Right atrium auricular region (tissue), 2 donors: ENCODE measurements at regions not wholly inside any gene's neighbourhood (a gene's known extent, or its start where the extent isn't known, plus 50 kb on each side); places are given as distances from the start of the nearest gene placed in this dataset.

Experiments
- DNase-seq: peaks from one replicate; pipeline ENCODE4 v3.0.0-alpha.2; 2019; ENCODE audit warnings: low spot score
- H3K27ac ChIP-seq, 2 donors: fragments of 200-600 bp; sonication (generic); 1 replicate in 1 of 2; 2 replicates in 1 of 2; pipeline ENCODE4 v1.5.1; 2016 to 2019
- H3K27me3 ChIP-seq, 2 donors: fragments of 200-600 bp; sonication (generic); one replicate each; pipeline versions ENCODE4 v1.5.1 to v1.6.0; 2017 to 2019
- H3K36me3 ChIP-seq: fragments of 200-600 bp; sonication (generic); one replicate; pipeline ENCODE4 v1.5.1; 2016
- H3K4me1 ChIP-seq, 2 donors: fragments of 200-600 bp; sonication (generic); one replicate each; pipeline versions ENCODE4 v1.5.1 to v1.6.0; 2017 to 2019
- H3K4me3 ChIP-seq, 2 donors: fragments of 200-600 bp; sonication (generic); 1 replicate in 1 of 2; 2 replicates in 1 of 2; pipeline ENCODE4 v1.5.1; 2017 to 2019; ENCODE audit warnings: mild to moderate bottlenecking in 1 of 2, moderate library complexity in 1 of 2
- H3K9me3 ChIP-seq, 2 donors: fragments of 200-600 bp; sonication (generic); one replicate each; pipeline ENCODE4 v1.5.1; 2019
- TF ChIP-seq, protein P1 (sequence below), 2 donors: fragments of 200-600 bp; sonication (generic); IDR thresholded peaks; one replicate each; pipeline ENCODE4 v1.5.1; 2019; ENCODE audit warnings: antibody characterized with exemption in 2 of 2

DNA sequence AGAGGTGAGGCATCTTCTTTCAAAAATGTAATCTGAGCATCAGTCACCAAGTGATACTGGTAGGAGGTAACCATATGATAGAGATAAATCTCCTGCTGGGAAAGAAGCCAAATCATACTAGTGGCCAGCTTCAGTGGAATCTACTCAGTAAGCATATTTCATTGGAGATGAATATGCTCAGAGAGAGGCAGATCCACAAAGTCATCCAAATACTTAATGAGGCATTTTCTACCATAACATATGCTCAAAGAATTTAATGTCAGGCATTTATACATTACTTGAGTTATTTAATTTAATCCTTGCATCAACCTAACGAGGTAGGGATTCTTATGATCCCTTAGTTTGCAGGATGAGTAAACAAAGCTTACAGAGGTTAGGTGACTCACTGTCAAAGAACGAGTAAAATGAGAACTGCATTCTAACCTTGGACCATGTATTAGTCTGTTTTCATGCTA is 50.9 kb upstream of the DMRTA1 start:
- Histone ChIP-seq H3K36me3 (no peaks in the 10 kb centered on the region), H3K27ac (no peak overlapping the region), H3K27me3 (no peaks in the 10 kb centered on the region), H3K4me1 (no peaks in the 10 kb centered on the region), H3K9me3 (no peaks in the 10 kb centered on the region), H3K4me3 (no peak overlapping the region)
- no peak for DNase-seq
- TF ChIP-seq, protein P1, sequence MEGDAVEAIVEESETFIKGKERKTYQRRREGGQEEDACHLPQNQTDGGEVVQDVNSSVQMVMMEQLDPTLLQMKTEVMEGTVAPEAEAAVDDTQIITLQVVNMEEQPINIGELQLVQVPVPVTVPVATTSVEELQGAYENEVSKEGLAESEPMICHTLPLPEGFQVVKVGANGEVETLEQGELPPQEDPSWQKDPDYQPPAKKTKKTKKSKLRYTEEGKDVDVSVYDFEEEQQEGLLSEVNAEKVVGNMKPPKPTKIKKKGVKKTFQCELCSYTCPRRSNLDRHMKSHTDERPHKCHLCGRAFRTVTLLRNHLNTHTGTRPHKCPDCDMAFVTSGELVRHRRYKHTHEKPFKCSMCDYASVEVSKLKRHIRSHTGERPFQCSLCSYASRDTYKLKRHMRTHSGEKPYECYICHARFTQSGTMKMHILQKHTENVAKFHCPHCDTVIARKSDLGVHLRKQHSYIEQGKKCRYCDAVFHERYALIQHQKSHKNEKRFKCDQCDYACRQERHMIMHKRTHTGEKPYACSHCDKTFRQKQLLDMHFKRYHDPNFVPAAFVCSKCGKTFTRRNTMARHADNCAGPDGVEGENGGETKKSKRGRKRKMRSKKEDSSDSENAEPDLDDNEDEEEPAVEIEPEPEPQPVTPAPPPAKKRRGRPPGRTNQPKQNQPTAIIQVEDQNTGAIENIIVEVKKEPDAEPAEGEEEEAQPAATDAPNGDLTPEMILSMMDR (IDR thresholded peaks at IDR 0.05), result no peak
